ENCODE measurements at regions not wholly inside any gene's neighbourhood (a gene's known extent, or its start where the extent isn't known, plus 50 kb on each side); places are given as distances from the start of the nearest gene placed in this dataset.
A peak's percentile ranks its signal among the peaks of the same experiment; 100 is the strongest.
"Not testable (repeated sequence)": the region's sequence is repeated elsewhere in the genome, so short reads cannot be mapped to it uniquely, and the experiment has no call there.

DNA sequence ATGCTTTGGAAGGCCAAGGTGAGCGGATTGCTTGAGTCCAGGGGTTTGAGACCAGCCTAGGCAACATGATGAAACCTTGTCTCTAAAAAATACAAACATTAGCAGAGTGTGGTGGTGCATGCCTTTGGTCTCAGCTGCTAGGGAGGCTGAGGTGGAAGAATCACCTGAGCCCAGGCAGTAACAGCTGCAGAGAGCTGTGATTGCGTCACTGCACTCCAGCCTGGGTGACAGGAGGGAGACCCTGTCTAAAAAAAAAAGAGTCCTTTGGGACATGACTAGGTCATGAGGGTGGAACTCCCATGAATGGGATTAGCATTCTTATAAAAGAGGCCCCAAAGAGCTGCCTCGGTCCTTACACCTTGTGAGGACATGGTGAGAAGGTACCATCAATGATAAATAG is 436.0 kb upstream of the NR5A2 start:
- no peak overlapping the region for H3K4me3 ChIP-seq (ENCODE audit: control insufficient read depth, low read depth, low read length)
- TF ChIP-seq, protein P1, sequence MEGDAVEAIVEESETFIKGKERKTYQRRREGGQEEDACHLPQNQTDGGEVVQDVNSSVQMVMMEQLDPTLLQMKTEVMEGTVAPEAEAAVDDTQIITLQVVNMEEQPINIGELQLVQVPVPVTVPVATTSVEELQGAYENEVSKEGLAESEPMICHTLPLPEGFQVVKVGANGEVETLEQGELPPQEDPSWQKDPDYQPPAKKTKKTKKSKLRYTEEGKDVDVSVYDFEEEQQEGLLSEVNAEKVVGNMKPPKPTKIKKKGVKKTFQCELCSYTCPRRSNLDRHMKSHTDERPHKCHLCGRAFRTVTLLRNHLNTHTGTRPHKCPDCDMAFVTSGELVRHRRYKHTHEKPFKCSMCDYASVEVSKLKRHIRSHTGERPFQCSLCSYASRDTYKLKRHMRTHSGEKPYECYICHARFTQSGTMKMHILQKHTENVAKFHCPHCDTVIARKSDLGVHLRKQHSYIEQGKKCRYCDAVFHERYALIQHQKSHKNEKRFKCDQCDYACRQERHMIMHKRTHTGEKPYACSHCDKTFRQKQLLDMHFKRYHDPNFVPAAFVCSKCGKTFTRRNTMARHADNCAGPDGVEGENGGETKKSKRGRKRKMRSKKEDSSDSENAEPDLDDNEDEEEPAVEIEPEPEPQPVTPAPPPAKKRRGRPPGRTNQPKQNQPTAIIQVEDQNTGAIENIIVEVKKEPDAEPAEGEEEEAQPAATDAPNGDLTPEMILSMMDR (conservative IDR thresholded peaks at IDR 0.05; ENCODE audit: control insufficient read depth, insufficient read depth, low read depth, low read length): no peak
- no peak for DNase-seq (ENCODE audit: low read depth)

DNA sequence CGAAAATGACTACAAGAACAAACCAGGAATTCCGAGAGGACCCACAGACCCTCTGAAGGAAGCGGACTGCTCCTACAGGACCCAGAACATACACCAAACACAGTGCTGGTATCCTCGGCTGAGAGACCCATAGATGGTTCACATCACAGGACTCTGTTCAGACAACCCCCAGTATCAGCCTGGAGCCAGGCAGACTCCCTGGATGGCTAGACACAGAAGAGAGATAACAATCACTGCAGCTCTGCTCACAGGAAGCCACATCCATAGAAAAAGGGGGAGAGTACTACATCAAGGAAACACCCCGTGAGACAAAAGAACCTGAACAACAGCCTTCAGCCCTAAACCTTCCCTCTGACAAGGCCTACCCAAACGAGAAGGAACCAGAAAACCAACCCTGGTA is 434.0 kb upstream of the NR5A2 start:
- TF ChIP-seq, protein P1 (conservative IDR thresholded peaks at IDR 0.05; ENCODE audit: control insufficient read depth, insufficient read depth, low read depth, low read length): no peak

DNA sequence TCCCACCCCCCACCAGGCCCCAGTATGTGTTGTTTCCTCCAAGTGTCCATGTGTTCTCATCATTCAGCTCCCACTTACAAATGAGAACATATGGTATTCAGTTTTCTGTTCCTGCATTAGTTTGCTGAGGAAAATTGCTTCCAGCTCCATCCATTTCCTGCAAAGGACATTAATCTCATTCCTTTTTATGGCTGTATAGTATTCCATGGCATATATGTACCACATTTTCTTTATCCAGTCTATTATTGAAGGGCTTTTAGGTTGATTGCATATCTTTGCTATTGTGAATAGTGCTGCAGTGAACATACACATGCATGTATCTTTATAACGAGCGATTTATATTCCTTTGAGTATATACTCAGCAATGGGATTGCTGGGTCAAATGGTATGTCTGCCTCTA is 431.1 kb upstream of the NR5A2 start:
- DNase-seq (ENCODE audit: low read depth); H3K4me3 ChIP-seq (ENCODE audit: control insufficient read depth, low read depth, low read length): not testable (repeated sequence)

More for the DNA sequence above, 434.0 kb upstream of the NR5A2 start:
- no peak overlapping the region for H3K4me3 ChIP-seq (ENCODE audit: control insufficient read depth, low read depth, low read length)
- no peak for DNase-seq (ENCODE audit: low read depth)

DNA sequence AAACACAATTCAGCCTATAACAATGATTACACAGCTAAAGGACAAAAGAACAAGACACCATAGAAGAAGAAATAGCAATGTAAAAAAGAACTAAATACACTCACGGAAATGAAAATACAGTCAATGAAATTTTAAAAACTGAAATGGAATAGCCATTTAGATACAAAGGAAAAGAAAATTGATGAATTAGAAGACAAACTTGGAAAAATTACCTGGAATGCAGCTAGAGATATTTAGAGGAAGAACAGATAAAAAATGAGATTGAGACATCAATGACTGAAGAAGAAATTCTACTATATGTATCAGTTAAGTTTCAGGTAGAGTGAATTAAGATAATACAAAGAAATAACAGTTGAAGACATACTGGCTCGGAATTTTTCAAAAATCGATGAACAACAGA is 430.4 kb upstream of the NR5A2 start:
- TF ChIP-seq, protein P1 (conservative IDR thresholded peaks at IDR 0.05; ENCODE audit: control insufficient read depth, insufficient read depth, low read depth, low read length): no peak
- H3K4me3 ChIP-seq (ENCODE audit: control insufficient read depth, low read depth, low read length): no peak overlapping the region
- DNase-seq (ENCODE audit: low read depth): no peak

DNA sequence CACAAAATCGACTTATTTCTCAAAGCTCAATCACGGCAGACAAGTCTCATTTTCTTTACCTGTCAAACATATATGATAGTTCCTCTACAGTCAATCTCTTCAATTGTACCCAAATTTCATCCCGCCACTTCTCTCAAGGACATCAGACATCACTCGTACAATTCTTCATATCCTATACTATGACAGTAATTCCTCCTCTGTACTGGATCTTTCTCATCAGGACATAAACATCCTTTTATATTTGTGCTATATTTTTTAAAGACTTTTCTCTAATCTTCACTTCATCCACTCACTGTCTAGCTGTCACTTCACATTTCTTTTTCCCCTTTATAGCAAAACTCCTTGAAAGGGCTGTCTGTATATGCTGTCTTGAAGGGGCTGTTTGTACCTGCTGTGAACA is 419.1 kb upstream of the NR5A2 start:
- DNase-seq (ENCODE audit: low read depth): no peak
- H3K4me3 ChIP-seq (ENCODE audit: control insufficient read depth, low read depth, low read length): no peak overlapping the region
- TF ChIP-seq, protein P1 (conservative IDR thresholded peaks at IDR 0.05; ENCODE audit: control insufficient read depth, insufficient read depth, low read depth, low read length): no peak

DNA sequence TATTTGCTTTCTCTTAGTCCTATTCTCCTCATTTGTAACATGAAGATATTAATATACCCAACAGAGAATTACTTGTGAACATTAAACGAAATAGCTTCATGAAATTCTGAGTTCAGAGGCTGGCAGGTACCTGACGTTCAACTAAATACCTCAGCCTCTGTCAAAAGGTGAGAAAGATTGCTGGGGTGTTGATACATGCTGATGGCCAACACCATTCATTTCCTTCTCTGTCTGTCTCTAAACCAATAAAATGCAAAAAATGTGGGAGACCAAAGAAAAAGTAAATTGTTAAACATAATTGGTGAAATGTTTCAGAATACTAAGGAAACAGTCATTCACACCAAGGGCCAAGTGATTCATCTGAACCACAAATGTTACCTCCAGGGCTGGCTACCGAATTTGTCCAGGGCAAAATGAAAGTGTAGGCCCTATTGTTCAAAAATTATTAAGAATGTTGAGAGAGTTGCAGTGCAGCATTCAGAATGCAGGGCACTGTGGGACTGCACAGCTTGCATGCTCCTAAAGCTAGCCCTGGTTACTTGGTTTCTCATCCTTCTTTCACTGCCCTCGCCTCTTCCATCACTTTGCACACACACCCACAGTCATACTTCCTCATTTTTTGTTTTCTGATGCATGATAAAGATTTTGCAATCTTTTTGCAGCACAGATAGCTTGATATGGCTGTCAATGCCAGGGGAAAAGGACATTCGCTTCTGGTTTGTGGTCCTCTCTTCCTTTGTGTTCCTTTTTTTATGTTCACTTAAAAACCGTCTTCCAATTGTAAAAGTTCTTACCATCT is 414.3 kb upstream of the NR5A2 start:
- peak; percentile 2 for DNase-seq (ENCODE audit: low read depth)
- TF ChIP-seq, protein P1 (conservative IDR thresholded peaks at IDR 0.05; ENCODE audit: control insufficient read depth, insufficient read depth, low read depth, low read length): no peak
- H3K4me3 ChIP-seq (ENCODE audit: control insufficient read depth, low read depth, low read length): no peak overlapping the region

DNA sequence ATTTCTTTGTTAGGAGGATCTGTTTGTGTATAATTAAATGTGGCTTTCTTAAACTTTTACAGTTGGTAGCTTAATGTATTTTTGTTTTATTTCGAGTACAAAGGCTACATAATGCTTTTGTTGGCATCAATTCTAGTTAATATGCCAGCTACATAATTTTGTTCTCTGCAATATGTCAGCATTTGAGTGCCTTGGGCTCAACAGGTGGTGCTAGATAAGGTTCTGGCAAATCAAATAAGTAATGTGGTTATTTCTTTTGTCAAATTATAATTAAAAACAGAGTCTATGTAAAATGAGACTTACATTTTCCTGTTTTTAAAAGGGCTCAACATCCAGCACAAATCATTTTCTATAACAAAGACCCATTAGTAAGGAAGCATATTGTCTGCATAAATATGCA is 410.6 kb upstream of the NR5A2 start:
- no peak for DNase-seq (ENCODE audit: low read depth)
- no peak overlapping the region for H3K4me3 ChIP-seq (ENCODE audit: control insufficient read depth, low read depth, low read length)
- TF ChIP-seq, protein P1 (conservative IDR thresholded peaks at IDR 0.05; ENCODE audit: control insufficient read depth, insufficient read depth, low read depth, low read length): no peak

Measured in fibroblast of mammary gland (primary cell).